ENCODE measurements at regions not wholly inside any gene's neighbourhood (a gene's known extent, or its start where the extent isn't known, plus 50 kb on each side); places are given as distances from the start of the nearest gene placed in this dataset.

GRCh38 chrX:122777766-122778165, 406.3 kb upstream of the GRIA3 start:
- TF ChIP-seq, protein P1, sequence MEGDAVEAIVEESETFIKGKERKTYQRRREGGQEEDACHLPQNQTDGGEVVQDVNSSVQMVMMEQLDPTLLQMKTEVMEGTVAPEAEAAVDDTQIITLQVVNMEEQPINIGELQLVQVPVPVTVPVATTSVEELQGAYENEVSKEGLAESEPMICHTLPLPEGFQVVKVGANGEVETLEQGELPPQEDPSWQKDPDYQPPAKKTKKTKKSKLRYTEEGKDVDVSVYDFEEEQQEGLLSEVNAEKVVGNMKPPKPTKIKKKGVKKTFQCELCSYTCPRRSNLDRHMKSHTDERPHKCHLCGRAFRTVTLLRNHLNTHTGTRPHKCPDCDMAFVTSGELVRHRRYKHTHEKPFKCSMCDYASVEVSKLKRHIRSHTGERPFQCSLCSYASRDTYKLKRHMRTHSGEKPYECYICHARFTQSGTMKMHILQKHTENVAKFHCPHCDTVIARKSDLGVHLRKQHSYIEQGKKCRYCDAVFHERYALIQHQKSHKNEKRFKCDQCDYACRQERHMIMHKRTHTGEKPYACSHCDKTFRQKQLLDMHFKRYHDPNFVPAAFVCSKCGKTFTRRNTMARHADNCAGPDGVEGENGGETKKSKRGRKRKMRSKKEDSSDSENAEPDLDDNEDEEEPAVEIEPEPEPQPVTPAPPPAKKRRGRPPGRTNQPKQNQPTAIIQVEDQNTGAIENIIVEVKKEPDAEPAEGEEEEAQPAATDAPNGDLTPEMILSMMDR (IDR thresholded peaks at IDR 0.05): no peak
- TF ChIP-seq POLR2A (IDR thresholded peaks at IDR 0.05): no peak
